ENCODE measurements at regions not wholly inside any gene's neighbourhood (a gene's known extent, or its start where the extent isn't known, plus 50 kb on each side); places are given as distances from the start of the nearest gene placed in this dataset.
A peak's percentile ranks its signal among the peaks of the same experiment; 100 is the strongest.

DNA sequence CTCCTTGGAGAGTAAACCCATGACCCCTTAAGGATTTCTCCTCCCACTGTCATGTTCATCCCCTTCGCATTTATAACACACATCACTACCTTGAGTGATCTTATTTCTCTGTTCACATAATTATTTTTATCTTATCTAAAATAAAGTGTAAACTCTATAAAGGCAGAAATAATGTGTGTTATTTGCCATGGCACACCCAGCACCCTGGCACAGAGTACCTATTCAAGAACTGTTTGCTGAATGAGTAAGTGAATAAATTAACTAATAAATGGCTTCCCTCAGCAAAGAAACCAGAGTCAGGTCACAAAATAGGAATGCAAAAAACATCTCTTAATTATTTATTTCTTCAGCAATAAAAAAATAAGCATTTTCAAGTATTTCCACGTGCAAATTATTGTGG is 330.3 kb upstream of the GHITM start:
- DNase-seq, result no peak

DNA sequence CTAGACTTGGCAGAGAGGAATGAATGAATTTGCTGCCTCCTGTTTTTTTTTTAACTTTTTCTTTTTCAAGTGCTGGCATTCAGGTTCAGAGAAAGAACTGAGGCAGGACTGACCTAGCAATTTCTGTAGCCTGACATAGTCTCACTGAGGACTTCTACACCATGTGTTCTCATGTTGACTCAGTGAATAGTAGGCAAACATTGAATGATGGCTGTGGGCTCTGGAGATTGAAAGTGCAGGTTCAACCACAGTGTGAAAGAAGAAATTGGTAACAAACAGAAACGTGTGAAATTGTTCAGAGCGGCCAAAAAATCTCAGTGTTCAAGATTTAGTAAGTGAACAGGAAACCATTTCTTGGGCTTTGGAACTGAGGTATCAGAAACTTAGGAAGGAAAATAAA is 322.4 kb upstream of the GHITM start:
- DNase-seq, result no peak

DNA sequence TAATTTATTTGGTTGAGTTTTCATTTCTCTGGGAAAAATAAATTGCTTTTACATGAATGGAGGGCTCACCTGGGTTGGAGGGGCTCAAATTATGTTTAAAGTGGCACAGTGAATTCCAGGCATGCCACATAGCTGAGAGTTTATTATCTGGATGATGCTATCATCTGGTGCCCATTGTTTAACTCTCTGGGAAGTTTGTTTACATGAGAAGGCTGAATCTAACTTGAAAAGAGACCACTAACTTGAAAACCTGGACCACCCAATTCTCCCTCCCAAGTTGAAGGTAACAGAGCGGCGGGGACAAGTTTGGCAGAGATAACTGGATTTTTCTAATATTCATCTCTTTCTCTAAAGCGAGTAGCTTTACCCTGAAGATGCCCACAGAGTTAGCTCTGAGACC is 321.5 kb upstream of the GHITM start:
- no peak for DNase-seq

DNA sequence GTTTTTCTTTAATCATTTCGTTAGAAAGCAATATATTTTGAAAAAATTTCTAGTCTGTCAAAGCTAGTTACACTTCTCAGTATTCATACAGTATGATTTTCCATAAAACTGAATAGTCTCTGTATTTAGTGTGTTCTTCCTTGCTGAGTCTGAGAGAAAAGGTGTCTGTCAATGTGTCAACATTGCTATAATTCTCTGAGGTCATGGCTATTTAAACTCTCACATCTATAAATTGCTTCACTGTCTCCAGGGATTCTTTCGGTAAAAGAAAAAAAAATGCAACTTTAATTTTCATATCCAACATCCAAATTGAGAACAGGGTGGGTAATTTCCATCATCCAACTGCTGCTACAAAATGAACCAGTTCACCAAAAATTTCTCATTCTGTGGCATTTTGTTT is 319.7 kb upstream of the GHITM start:
- no peak for DNase-seq

DNA sequence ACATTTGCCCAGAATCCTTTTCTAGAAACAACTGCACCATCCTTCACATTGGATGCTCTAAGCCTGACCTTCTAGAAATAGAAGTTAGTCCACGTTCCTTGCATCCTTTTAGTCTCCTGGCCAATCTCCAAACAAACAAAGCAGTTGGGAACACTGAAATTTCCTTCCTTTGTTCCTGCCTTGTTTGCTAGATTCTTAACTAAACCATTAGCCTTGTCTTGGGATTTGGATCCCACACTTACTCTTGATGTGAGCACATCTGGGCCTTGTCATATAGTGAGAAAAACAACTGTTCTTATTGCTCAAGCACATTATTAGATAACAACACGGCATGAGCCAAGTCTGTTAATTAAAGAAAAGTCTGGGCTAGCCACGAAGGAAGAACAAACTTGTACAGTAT is 319.3 kb upstream of the GHITM start:
- no peak for DNase-seq

DNA sequence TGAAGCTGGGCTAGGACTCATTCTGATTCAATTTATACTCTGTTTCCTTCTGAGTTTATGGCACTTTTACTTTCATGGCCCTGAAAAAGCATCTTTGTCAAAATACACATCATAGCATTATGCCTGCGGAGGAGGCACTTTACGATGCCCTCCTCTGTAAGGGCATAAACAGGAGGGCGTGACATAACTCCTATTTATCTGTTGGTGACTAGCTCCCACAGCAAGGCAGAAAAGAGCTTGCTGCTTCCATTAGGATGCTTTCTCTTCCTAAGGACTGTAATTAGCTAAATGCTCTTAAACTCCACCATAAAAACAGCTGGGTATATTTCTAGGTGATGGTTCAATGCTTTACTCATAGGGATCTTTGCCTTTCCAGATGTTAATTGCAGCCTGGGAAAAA is 315.2 kb upstream of the GHITM start:
- DNase-seq, result no peak

DNA sequence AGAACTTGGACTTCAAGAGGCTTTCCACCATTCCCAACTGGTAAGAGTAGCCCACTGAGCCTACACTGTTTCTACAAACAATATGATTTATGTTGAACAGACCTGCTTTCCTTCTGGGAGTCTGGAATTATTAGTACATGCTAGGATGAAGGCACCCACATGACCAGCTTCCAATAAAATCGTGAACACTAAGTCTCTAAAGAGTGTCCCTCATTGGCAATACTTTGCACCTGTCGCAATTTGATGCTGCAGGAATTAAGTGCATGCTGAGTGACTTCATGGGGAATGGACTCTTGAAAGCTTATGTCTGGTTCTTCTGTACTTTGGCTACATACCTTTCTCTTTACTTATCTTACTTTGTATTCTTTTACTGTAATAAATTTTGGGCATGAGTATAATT is 305.2 kb upstream of the GHITM start:
- no peak for DNase-seq

DNA sequence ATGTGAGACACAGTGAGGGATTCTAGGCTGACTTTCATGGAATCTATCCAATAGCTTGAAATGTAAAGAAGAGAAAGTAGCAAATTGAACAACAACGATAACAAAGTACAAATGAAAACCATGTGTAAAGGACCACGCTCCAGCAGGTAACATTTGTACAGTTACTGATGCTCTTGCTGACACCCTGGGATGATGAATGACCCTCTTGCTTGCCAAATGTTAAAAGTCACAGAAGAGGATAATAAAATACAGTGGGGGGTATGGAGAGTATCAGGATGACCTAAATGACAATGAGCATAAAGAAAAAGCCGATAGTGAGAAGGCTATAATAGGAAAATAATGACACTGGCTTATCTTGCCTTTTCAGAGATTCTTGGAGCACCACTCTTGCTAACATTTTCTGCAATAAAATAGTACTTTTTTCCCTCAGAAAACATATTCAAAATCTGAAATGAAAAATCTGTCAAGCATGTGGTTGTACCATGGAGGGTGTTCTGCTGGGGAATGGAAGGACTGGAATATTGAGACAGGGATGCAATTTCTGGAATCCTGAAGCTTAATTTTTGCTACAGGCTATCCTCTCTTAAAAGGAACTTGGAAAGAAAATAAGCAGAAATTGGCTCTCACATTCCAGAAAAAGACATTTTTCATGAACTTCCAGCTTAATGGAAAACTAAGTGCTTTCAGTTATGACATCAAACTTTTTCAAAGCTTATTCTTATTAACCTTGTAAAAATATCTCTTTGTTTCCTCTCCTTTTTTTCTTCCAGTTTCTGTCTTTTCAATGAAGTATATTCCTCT is 303.2 kb upstream of the GHITM start:
- no peak for DNase-seq

DNA sequence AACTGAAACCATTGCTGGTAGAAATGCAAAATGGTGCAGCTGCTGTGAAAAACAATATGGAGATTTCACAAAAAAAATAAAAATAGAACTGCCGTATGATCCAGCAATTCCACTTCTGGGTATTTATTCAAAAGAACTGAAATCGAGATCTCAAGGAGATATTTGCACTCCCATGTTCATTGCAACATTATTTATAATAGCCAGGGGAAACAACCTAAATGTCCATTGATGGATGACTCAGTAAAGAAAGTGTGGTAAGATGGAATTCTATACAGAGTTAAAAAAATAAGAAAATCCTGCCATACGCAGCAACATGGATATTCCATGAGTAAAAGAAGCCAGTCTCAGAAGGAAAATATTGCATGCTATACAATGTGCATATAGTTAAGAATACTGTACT is 290.6 kb upstream of the GHITM start:
- no peak for DNase-seq

DNA sequence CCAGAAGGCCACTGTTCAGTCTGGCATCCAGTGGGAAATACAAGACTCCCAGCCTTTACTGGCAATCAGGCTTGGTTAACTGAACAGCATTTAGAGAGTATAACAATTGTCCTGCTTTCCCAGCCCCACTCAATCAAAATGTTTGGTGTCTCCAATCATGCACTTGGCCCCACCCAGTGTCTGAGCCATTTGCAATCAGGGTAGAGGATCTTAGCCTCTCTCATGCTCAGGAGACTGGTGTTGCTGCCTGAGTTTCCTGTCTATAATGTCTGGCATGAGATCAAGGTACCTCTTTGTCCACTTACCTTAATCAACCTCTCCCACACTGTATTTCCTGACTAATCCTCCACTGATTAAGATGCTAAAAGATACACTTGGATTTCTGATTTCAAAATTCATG is 290.2 kb upstream of the GHITM start:
- no peak for DNase-seq

DNA sequence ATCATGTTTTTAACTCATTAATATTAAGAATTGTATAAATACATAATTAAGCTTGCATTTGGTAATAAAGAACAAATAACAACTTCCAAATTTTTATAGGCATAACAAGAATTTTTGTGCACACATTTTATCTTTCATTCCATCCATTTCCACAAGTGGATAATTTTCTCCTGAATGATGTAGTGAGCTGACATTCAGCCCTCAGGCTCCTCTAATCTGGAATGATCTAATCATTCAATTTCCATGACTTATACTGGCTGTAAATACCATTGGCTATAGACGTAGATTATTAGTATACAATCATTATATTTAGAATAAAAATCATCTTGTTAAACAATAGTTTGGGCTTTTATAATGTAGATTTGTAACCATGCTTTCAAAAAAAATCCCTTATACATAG is 287.2 kb upstream of the GHITM start:
- DNase-seq, result no peak

DNA sequence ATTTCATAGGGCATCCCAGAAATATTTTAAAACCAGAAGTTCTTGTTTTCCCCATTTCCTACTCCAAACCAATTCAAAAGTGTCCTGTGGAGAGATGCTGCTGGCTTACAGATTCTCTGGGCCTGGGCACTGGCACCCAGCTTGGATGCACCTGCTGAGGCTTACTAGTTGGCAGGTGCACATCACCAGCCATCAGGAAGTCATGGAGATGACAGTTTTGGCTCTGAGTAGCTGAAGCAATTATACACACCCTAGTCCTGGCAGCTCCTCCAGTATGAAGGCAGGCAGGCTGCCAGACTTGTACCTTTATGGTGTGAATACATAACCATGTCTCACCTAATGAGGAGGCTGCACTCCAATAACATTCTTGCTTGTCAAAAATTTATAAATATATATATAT is 276.6 kb upstream of the GHITM start:
- no peak for DNase-seq

DNA sequence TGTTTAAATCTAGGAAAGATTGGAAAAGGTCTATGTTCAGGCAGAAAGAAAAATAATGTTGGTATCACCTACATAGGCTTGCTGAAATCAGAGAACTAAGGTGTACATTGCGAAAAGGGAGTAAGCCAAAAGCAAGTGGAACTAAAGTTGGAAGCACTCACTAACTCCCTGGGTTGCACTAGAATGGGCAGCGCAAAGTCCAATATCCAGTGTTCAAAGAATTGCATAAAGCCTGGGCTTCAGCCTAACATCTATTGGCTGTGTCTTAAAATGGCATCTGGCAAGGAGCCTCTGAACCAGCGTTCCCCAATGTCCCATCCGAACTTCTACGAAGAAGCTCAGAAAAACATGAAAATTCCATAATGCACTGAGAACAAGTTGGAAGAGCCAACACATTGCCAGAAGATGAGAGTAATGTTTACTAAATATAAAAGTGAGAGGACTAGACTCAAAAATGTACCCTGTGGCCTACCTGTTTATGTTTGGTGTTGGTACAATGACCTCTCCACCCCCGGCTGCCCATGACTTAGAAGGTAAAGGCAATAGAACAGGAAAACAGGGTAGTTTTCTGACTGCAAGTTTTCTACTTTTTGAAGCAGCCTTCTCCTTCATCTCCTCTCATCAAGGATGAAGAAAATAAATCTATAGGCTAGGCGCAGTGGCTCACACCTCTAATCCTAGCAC is 275.9 kb upstream of the GHITM start:
- no peak for DNase-seq

DNA sequence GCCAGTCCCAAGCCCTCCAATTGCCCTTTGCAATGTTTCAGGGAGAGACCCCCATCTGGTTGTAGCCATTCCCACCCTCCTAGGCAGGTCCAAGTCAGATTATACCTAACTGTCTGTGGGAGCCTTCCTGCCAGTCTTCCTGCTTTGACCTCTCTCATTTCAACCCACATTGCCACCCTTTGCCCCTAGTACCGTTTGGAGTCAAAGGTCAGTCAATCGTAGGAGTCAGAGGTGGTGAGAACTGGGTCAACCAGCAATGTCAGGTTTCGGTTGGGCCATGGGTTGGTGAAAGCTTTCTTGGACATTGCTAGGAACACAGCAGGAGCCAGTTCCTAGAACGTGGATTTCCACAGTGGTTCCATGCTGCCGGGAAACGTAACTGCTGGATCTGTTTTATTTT is 269.4 kb upstream of the GHITM start:
- no peak for DNase-seq

DNA sequence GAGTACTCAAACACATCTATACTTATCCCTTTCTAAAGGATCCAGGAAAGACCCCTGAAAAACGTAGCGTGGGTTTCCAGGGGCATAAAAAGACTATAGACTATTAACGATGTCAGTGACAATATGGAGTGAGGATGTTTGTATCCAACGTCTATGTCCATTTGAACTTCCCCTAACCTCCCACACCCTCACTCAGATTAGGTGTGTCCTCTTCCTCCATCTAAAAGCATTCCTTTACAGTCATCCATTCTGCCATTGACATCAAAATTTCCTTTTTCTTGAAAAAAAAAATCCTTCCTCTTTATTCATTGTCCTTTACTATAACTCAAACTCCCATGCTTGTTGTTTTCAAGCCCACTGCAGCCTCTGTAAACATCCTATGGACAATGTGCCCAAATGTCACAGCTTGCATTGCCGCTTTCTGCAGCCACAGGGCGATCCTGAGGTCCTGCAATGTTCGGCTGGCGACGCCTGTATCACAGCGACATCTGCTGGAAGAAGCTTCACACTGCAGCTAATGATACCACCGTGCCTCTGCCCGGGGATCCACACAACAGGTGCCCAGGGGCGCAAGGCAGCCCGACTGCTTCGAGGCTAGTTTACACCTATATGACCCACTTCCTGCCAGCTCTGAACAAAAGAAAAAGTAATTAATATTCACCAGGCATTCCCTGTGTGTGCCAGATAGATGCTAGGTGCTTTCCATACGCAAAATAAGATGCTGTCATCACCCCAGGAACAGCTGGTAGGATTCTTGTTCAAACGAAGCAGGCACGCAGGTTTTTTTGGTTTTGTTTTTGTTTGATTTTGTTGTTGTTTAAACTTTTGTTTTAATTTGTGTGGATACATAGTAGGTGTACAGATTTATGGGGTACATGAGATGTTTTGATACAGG is 267.9 kb upstream of the GHITM start:
- peak; percentile 26 to 33 for DNase-seq

DNA sequence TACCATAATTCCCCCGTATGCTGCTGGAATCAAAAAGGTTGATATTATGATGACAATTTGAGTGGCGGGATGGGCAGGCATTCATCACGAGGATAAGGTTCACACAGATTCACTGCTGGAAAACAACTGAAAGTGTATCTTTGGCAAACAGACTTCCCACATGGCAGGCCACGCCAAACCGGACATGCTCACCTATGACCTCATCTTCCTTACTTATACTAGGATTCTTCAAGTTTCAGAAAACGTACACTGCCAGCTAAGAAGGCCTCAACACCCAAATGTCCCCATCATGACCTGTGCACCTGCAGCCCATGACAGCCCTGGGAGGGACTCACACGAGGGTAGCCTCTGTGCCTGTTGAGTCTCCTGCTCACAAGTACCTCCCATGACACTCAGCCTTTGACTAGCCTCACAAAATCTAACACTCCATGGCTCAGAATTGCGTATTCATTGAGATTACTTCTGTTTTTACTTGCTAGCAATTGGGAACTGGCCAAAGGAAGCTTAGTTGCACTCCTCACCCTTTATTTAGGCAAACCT is 259.0 kb upstream of the GHITM start:
- no peak for DNase-seq

DNA sequence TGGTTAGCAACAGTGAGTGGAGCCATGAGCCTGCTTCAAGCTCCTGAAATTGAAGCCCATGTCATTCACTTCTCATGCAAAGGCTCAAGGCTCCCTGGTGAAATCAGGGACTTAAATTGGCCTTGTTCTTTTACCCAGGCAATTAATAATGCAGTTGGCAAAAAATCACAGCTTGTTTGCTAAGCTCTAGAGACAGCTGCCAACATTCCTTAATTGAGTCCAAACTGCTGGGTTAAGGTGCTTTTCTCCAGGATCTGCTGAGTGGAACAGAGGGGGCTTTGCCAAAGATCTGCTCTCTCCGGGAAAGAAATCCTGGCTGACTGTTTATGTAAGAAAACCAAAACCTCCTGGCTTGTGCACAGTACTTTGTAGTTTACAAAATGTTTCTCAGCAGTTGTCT is 257.6 kb upstream of the GHITM start:
- no peak for DNase-seq

DNA sequence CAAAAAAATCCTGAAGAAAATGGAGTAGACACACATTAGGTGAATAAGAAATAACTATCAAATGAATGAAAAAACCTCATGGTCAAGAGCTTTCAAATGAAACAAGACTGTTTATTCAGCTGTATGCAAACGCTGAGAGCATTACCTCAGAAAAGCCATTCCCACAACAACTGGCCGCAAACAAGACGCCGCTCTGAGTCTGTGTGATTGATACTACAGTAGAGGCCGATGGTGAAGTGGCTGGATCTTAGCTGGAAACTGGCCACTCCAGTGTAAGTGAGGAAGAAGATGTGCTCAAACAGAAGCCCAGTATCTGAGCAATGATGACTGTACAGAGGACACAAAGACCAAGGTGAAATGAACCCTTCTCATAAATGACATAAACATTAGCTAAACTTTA is 252.4 kb upstream of the GHITM start:
- DNase-seq, result no peak

DNA sequence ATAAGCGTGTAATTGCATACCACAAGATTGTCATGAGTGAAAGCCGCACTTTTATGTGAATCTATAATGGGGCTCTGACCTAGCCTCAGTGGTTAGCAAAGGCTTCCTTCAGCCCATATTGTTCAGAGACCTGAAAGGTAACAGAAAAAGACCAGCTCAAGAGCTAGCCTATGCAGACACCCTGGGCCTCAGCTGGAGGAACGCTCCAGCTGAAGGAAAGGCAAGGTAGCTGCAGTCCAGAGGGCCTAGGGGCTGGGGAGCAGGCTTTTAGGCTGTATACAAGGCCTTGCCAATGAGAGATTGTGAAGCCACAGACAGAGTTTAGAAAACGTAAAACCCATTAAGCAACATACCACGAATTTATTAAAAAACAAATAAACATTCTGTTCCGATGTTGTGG is 246.6 kb upstream of the GHITM start:
- DNase-seq, result no peak

DNA sequence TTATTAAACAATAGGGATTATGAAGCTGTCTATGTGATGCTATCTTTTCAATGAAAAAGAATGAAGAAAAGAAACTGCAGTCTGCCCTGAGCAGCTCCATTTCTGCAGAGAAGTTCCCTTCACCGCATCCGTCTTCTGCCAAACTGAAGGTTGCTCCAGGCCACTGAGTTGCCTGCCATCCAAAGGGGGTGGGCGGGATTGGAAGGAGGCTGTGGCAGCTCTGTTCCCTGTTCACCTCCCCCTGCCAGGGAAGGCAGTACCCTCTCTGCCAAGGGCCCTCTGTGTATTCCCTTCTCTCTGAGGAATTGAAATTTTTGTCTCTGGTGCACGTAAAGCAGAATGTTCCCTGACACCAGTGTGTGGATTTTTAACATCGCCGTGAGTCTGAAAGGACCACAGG is 243.1 kb upstream of the GHITM start:
- no peak for DNase-seq

DNA sequence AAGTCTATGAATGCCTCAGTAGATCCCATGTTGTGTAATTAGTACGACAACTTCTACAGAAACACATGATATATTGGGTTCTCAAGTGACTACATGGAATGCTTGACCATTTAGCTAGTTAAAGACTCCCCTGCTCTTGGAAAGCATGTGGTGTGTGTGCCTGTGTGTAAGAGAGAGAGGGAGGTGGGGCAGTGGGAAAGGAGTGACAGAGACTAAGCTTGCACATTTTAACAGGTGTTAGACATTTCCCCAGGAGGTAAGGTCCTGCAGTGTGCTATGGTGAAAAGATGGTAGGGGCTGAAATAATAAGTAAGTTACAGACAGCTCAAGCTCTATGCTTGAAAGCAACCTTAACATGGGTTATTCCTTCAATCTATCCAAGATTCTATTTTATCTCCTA is 241.7 kb upstream of the GHITM start:
- no peak for DNase-seq

DNA sequence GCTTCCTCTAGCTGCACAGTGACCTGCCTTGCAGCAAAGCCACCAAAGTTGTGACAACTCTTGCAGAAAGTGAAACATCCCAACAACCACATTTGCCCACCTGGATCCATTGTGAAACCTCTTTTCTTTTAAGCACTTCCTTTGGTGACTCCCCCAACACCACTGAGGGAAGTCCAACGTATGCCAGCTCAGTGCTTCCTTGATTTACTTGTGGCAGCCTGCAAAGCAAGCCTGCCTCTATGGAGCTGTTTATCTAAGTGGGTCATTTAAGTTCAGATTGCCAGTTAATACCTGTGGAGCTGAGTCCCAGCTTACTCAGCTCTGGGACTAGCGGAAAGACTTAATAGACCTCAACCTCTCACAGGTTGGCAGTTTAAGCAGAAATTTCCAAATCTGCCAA is 230.8 kb upstream of the GHITM start:
- no peak for DNase-seq

DNA sequence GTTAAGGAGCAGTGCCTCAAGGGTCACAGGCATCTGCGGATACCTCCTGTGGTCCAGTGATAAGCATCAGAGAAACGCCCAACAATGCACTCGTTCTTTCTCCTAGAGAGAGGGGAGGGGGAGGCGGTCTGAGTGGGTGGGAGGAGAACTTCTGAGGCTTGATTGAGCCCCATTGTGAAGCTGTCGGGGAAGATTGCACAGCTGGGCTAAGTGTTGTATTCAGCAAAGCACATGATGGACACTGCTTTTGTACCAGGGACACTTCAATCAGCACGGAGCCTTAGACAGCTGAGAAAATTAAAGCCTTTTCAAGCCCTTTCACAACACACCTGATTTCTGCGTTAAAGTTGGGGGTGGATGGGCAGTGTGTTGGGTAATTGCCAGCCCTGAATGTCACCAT is 230.3 kb upstream of the GHITM start:
- no peak for DNase-seq

DNA sequence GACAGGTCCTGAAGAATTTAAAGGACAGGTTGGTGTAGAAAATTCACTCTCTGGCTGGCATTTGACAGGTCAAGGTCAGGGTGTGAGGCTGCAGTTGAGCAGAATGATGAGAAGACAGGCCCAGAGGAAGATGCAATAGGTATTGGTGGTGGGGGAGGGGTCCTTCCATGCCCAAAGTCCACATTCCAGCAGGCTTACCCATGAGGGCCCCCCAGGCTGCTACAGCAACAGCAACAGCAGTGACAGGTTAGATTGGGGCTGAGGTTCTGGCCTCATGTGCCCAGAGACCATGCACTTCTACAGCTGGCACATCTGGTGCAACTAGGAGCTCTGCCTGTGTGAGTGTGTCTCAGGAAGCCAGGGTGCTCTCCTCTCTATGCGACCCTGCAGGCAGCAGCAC is 223.5 kb upstream of the GHITM start:
- no peak for DNase-seq
